NCI-H2196 treated with DMSO at 0.1 percent for 48 hours (cell line): ENCODE measurements at regions not wholly inside any gene's neighbourhood (a gene's known extent, or its start where the extent isn't known, plus 50 kb on each side); places are given as distances from the start of the nearest gene placed in this dataset.

Experiments
- DNase-seq: peaks from one replicate; lab custom pipeline; 2025; ENCODE audit not compliant: unreplicated experiment; lab: John Stamatoyannopoulos, UW

- DNase-seq, result no peak
Measured at GRCh38 chr2:4356109-4356508, 652.7 kb downstream of the DCDC2C start.

GRCh38 chr2:4356541-4356940, 653.2 kb downstream of the DCDC2C start:
- DNase-seq, result no peak

GRCh38 chr2:4357121-4357520, 653.7 kb downstream of the DCDC2C start:
- DNase-seq, result no peak

DNA sequence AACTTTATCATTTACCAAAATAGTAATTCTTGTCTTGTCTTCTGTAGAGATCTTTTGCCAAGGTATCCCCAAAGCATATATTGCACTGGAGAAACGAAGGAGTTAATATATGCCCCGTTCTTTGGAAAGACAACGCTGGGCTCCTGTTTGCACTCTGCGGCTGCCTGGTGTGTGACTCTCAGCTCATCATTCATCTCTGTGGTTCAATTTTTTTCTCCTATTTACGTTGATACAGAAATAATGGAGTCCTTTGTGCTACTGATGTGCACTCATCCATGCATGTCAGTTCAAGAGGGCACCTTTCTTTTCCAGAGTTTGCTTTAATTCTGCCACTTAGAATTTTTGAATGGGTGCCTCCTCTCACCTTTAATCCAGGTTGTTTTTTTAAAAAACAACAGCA, 655.5 kb downstream of the DCDC2C start:
- DNase-seq, result no peak

GRCh38 chr2:4368907-4369306, 665.5 kb downstream of the DCDC2C start:
- DNase-seq, result no peak

DNA sequence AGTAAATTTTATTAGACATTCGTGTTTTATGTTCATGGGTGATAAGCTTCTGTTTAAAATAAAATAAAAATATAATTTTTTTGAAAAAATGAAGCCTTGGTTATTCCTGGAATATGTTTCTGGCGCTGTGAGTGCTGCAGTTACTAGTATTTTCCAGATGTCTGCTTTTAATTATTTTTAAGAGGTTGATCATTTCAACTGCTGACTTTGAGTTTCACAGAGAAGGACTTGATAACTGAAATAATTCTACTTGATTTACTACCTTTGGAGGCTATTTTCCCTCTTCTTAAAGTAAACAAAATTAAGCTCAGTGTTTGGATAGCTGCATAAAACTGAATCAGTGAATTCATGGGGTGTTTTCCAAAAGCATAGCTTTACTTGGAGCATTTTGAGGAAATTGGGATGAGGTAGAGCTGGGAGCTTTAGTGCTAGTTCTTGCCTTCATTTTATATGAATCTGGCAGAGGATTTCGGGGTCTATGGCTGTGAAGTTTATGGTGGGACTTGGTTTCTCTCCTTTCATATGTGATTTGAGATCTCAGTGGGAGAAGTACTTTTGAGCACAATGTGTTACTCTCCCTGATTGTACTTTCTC, 666.5 kb downstream of the DCDC2C start:
- no peak for DNase-seq

- no peak for DNase-seq
Measured at GRCh38 chr2:4370422-4371090, 667.2 kb downstream of the DCDC2C start.

- DNase-seq, result no peak
Measured at GRCh38 chr2:4381049-4381448, 677.7 kb downstream of the DCDC2C start.

GRCh38 chr2:4381773-4382172, 678.4 kb downstream of the DCDC2C start:
- DNase-seq, result no peak

DNA sequence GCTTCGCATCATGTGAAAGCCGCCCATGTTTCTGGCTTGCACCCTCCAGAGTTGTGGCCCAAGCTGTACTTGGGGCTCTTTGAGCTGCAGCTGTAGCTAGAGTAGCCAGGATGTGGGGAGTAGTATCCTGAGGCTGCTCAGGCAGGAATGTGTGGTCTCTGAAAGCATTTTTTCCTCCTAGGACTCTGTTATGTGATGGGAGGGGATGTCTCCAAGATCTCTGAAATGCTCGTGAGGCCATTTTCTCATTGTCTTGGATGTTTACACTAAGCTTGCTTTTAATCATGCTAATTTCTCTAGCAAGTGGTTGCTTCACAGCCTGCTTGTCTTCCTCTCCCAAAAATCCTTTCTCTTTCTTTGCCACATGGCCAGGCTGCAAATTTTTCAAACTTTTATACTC, 687.6 kb downstream of the DCDC2C start:
- DNase-seq, result no peak

- no peak for DNase-seq
Measured at GRCh38 chr2:4404363-4404762, 701.0 kb downstream of the DCDC2C start.

GRCh38 chr2:4408321-4408720, 704.9 kb downstream of the DCDC2C start:
- no peak for DNase-seq

- no peak for DNase-seq
Measured at GRCh38 chr2:4412637-4413187, 709.3 kb downstream of the DCDC2C start.

- no peak for DNase-seq
Measured at GRCh38 chr2:4415171-4415570, 711.8 kb downstream of the DCDC2C start.

GRCh38 chr2:4415810-4416413, 712.5 kb downstream of the DCDC2C start:
- no peak for DNase-seq

GRCh38 chr2:4416431-4416830, 713.1 kb downstream of the DCDC2C start:
- DNase-seq, result no peak

- no peak for DNase-seq
Measured at GRCh38 chr2:4417771-4418170, 714.4 kb downstream of the DCDC2C start.

- DNase-seq, result no peak
Measured at GRCh38 chr2:4420032-4420431, 716.7 kb downstream of the DCDC2C start.

- DNase-seq, result no peak
Measured at GRCh38 chr2:4424153-4424552, 720.8 kb downstream of the DCDC2C start.

GRCh38 chr2:4427083-4427482, 723.7 kb downstream of the DCDC2C start:
- no peak for DNase-seq

DNA sequence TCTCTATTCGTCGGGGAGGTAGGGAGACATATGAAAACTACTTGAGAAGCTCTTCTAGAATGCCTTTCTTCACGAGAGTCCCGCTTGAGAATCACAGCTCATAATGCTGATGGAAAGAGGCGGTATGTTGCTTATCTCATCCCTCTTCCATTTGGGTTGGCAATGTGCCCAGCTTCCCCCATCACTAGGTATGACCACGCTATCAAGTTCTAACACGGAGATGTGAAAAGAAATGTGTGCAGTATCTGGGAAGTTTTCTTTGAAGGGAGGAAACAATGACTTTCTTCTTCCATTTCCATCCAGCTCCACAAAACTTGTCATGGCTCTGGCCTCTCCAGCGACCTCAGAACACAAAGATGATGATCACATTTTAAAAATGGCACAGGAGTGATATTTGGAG, 742.4 kb downstream of the DCDC2C start:
- DNase-seq, result no peak

DNA sequence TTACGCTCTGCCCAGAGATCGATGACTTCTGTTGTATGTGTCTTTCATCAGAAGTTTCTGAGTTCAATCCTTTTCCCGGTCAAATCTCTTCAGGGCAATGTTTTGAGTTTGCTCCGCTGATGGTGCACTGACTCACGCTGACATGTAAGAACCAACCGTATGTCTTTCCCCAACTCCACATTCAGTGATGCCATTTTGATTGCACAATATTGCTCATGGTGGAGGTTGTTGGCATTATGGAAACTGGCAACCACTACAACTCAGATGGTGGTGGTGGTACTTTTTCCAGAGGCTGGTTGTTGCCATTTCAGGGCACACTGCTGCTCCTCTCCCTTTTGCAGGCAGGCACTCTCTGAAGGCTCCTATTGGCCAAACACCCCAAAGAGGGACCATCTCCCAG, 751.5 kb downstream of the DCDC2C start:
- DNase-seq, result no peak
